Fibroblast of upper back skin (primary cell): ENCODE measurements at regions not wholly inside any gene's neighbourhood (a gene's known extent, or its start where the extent isn't known, plus 50 kb on each side); places are given as distances from the start of the nearest gene placed in this dataset.

Experiments
- DNase-seq: peaks from one replicate; pipeline ENCODE4 v3.0.0-alpha.2; 2013

- DNase-seq = no peak
Observed at GRCh38 chr6:48893048-48893447, 570.0 kb downstream of the MMUT start.

- no peak for DNase-seq
Observed at GRCh38 chr6:48891308-48891707, 571.7 kb downstream of the MMUT start.

GRCh38 chr6:48889429-48889828, 573.6 kb downstream of the MMUT start:
- DNase-seq = no peak

GRCh38 chr6:48883116-48883515, 579.9 kb downstream of the MMUT start:
- DNase-seq = peak; percentile 2

GRCh38 chr6:48881551-48881950, 581.5 kb downstream of the MMUT start:
- no peak for DNase-seq

- no peak for DNase-seq
Observed at GRCh38 chr6:48869595-48869994, 593.5 kb downstream of the MMUT start.

GRCh38 chr6:48866682-48867081, 596.4 kb downstream of the MMUT start:
- no peak for DNase-seq

GRCh38 chr6:48860175-48860574, 602.9 kb downstream of the MMUT start:
- DNase-seq = no peak

GRCh38 chr6:48859562-48860123, 603.4 kb downstream of the MMUT start:
- no peak for DNase-seq

GRCh38 chr6:48845219-48845618, 617.8 kb downstream of the MMUT start:
- no peak for DNase-seq

- DNase-seq = no peak
Observed at GRCh38 chr6:48844696-48845095, 618.4 kb downstream of the MMUT start.

- no peak for DNase-seq
Observed at GRCh38 chr6:48840896-48841295, 622.2 kb downstream of the MMUT start.

GRCh38 chr6:48839206-48839605, 623.8 kb downstream of the MMUT start:
- no peak for DNase-seq

GRCh38 chr6:48837744-48838143, 625.3 kb downstream of the MMUT start:
- no peak for DNase-seq

- DNase-seq = no peak
Observed at GRCh38 chr6:48835421-48835958, 627.6 kb downstream of the MMUT start.

- DNase-seq = peak; percentile 24
Observed at GRCh38 chr6:48834706-48835105, 628.3 kb downstream of the MMUT start.

- no peak for DNase-seq
Observed at GRCh38 chr6:48833916-48834315, 629.1 kb downstream of the MMUT start.

- DNase-seq = peak; percentile 94
Observed at GRCh38 chr6:48826901-48827701, 636.0 kb downstream of the MMUT start.

GRCh38 chr6:48826152-48826515, 636.9 kb downstream of the MMUT start:
- no peak for DNase-seq

- no peak for DNase-seq
Observed at GRCh38 chr6:48825501-48826151, 637.4 kb downstream of the MMUT start.

GRCh38 chr6:48818052-48818412, 645.0 kb downstream of the MMUT start:
- no peak for DNase-seq

- DNase-seq = peak; percentile 91
Observed at GRCh38 chr6:48817333-48818051, 645.6 kb downstream of the MMUT start.

- DNase-seq = no peak
Observed at GRCh38 chr6:48814957-48815356, 648.1 kb downstream of the MMUT start.
